Stomach (tissue), 4 donors: ENCODE measurements at regions not wholly inside any gene's neighbourhood (a gene's known extent, or its start where the extent isn't known, plus 50 kb on each side); places are given as distances from the start of the nearest gene placed in this dataset.

Source experiments
- POLR2A ChIP-seq, 4 donors: fragments of 450-650 bp; IDR thresholded peaks; one replicate each; pipeline ENCODE4 v1.6.1; 2016; ENCODE audit warnings: antibody characterized with exemption in 4 of 4, control low read depth in 2 of 4, mild to moderate bottlenecking in 1 of 4, moderate library complexity in 1 of 4
- TF ChIP-seq, protein P1 (sequence below), 7 experiments: fragments of 450-650 bp in 4 of 7; fragments of 200-600 bp in 3 of 7; sonication (generic) in 3 of 7; IDR thresholded peaks; one replicate each; pipeline ENCODE4 v1.5.1; 2016 to 2019; ENCODE audit warnings: antibody characterized with exemption in 7 of 7, control low read depth in 2 of 7, mild to moderate bottlenecking in 1 of 7

DNA sequence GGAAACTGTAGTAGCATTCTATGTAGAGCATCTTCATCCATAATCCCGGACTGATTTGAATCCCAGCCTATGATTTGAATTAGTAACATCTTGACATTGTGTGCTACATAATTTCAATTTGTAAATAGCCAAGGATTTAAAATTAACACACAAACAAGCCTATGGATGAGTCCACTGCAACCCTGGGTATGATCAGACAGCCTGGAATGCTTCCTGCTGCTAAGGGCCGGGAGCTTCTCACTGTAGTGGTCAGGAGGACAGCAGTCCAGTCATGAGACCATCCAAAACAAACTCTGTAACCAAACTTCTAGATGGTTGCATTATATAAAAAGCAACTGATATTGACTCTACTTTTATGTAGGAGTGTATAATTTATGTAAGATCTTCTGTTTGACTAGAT lies 539.3 kb downstream of the MTRR start:
- TF ChIP-seq, protein P1, sequence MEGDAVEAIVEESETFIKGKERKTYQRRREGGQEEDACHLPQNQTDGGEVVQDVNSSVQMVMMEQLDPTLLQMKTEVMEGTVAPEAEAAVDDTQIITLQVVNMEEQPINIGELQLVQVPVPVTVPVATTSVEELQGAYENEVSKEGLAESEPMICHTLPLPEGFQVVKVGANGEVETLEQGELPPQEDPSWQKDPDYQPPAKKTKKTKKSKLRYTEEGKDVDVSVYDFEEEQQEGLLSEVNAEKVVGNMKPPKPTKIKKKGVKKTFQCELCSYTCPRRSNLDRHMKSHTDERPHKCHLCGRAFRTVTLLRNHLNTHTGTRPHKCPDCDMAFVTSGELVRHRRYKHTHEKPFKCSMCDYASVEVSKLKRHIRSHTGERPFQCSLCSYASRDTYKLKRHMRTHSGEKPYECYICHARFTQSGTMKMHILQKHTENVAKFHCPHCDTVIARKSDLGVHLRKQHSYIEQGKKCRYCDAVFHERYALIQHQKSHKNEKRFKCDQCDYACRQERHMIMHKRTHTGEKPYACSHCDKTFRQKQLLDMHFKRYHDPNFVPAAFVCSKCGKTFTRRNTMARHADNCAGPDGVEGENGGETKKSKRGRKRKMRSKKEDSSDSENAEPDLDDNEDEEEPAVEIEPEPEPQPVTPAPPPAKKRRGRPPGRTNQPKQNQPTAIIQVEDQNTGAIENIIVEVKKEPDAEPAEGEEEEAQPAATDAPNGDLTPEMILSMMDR (IDR thresholded peaks at IDR 0.05), result no peak
- no peak for TF ChIP-seq POLR2A (IDR thresholded peaks at IDR 0.05)
